IMR-90 (cell line): ENCODE measurements at regions not wholly inside any gene's neighbourhood (a gene's known extent, or its start where the extent isn't known, plus 50 kb on each side); places are given as distances from the start of the nearest gene placed in this dataset.

Experiments used
- ATAC-seq: fragments of 200-7000 bp; cut with Tn5 transposase; 2 replicates; pipeline ENCODE4 v1.9.1; 2020; ENCODE audit warnings: low read depth, mild to moderate bottlenecking, moderate library complexity
- BruUV-seq: library from RNA; stranded (reverse); fragments of 400-500 nt; replicated peaks from 2 replicates; lab custom pipeline; 2021; lab: Mats Ljungman, UMichigan
- CTCF ChIA-PET: fragments of 300-600 bp; formaldehyde crosslinking; extraction: SDS; loops from one replicate; lab custom pipeline; 2021; ENCODE audit warnings: antibody characterized with exemption; lab: Yijun Ruan, JAX
- POLR2A ChIA-PET: fragments of 300-600 bp; sonication (Branson Sonifier 250); formaldehyde crosslinking; loops from one replicate; lab custom pipeline; 2022; ENCODE audit warnings: antibody characterized with exemption; ENCODE audit not compliant: unreplicated experiment; lab: Charles Lee
- DNase-seq: peaks from one replicate; pipeline ENCODE4 v3.0.0; 2013
- H2AFZ ChIP-seq: replicated peaks from 2 replicates; pipeline ENCODE3; 2013; ENCODE audit warnings: low read length, mild to moderate bottlenecking; ENCODE audit not compliant: poor library complexity
- H2AK5ac ChIP-seq: 2 replicates; pipeline ENCODE4 v1.6.1; 2013; ENCODE audit warnings: low read depth, low read length, inconsistent platforms
- H2AK9ac ChIP-seq: replicated peaks from 2 replicates; pipeline ENCODE3; 2013; ENCODE audit warnings: mild to moderate bottlenecking, low read depth, low read length, moderate library complexity; ENCODE audit not compliant: poor library complexity
- H2BK120ac ChIP-seq: 2 replicates; pipeline ENCODE4 v1.6.1; 2013; ENCODE audit warnings: low read depth, low read length, inconsistent platforms
- H2BK15ac ChIP-seq: 3 replicates; pipeline ENCODE4 v1.6.1; 2013; ENCODE audit warnings: low read depth, low read length, inconsistent platforms
- H2BK20ac ChIP-seq: 2 replicates; pipeline ENCODE4 v1.6.1; 2013; ENCODE audit warnings: low read depth, mild to moderate bottlenecking, inconsistent platforms, low read length, moderate library complexity
- H2BK5ac ChIP-seq: 2 replicates; pipeline ENCODE4 v1.6.1; 2013; ENCODE audit warnings: mild to moderate bottlenecking, low read depth, low read length, inconsistent platforms; ENCODE audit not compliant: poor library complexity, severe bottlenecking
- H3K14ac ChIP-seq: replicated peaks from 2 replicates; pipeline ENCODE4 v1.6.1; 2013; ENCODE audit warnings: low read depth, low read length, inconsistent platforms
- H3K18ac ChIP-seq: 2 replicates; pipeline ENCODE4 v1.6.1; 2013; ENCODE audit warnings: low read depth, low read length, control low read depth
- H3K23ac ChIP-seq: 2 replicates; pipeline ENCODE4 v1.6.1; 2013; ENCODE audit warnings: low read depth, low read length, inconsistent platforms
- H3K27ac ChIP-seq: 2 replicates; pipeline ENCODE4 v1.5.1; 2013; ENCODE audit warnings: mild to moderate bottlenecking, control low read depth, low read length; ENCODE audit not compliant: insufficient read depth
- H3K27me3 ChIP-seq: 2 replicates; pipeline ENCODE4 v1.6.1; 2013; ENCODE audit warnings: low read length; ENCODE audit not compliant: control insufficient read depth, insufficient read depth
- H3K36me3 ChIP-seq: 2 replicates; pipeline ENCODE4 v1.6.1; 2013; ENCODE audit warnings: low read length, mixed read lengths; ENCODE audit not compliant: control insufficient read depth, insufficient read depth
- H3K4ac ChIP-seq: 2 replicates; pipeline ENCODE4 v1.6.1; 2013; ENCODE audit warnings: low read depth, low read length, inconsistent platforms
- H3K4me1 ChIP-seq: 2 replicates; pipeline ENCODE4 v1.6.1; 2013; ENCODE audit warnings: low read length, mixed read lengths; ENCODE audit not compliant: control insufficient read depth, insufficient read depth
- H3K4me2 ChIP-seq: 2 replicates; pipeline ENCODE4 v1.6.1; 2013; ENCODE audit warnings: low read depth, mild to moderate bottlenecking, control low read depth, low read length, moderate library complexity
- H3K4me3 ChIP-seq: 2 replicates; pipeline ENCODE4 v1.5.1; 2013; ENCODE audit warnings: low read depth, mild to moderate bottlenecking, control low read depth, low read length, moderate library complexity; ENCODE audit not compliant: insufficient read depth
- H3K56ac ChIP-seq: 2 replicates; pipeline ENCODE4 v1.6.1; 2013; ENCODE audit warnings: low read length, inconsistent platforms; ENCODE audit not compliant: insufficient read depth; ENCODE audit errors: extremely low read depth
- H3K79me1 ChIP-seq, 2 experiments: 2 replicates each; pipeline ENCODE4 v1.6.1; 2013; ENCODE audit warnings: low read length in 2 of 2, inconsistent platforms in 1 of 2, low read depth in 1 of 2
- H3K9ac ChIP-seq: 2 replicates; pipeline ENCODE4 v1.6.1; 2013; ENCODE audit warnings: low read depth, low read length, control low read depth
- H3K9me1 ChIP-seq: 2 replicates; pipeline ENCODE4 v1.6.1; 2013; ENCODE audit warnings: low read length, inconsistent platforms; ENCODE audit not compliant: insufficient read depth
- H3K9me3 ChIP-seq: 2 replicates; pipeline ENCODE4 v1.6.1; 2013; ENCODE audit warnings: low read length; ENCODE audit not compliant: control insufficient read depth, insufficient read depth
- H4K20me1 ChIP-seq: 2 replicates; pipeline ENCODE4 v1.6.1; 2013; ENCODE audit warnings: low read length, inconsistent platforms; ENCODE audit not compliant: insufficient read depth
- H4K5ac ChIP-seq: 2 replicates; pipeline ENCODE4 v1.6.1; 2013; ENCODE audit warnings: mild to moderate bottlenecking, low read depth, low read length, control low read depth
- H4K8ac ChIP-seq, 2 experiments: 2 replicates each; pipeline ENCODE4 v1.6.1; 2013; ENCODE audit warnings: low read depth in 2 of 2, low read length in 2 of 2, control low read depth in 1 of 2, inconsistent platforms in 1 of 2
- H4K91ac ChIP-seq: 2 replicates; pipeline ENCODE4 v1.6.1; 2013; ENCODE audit warnings: low read depth, low read length, inconsistent platforms; ENCODE audit not compliant: insufficient read depth
- BHLHE40 ChIP-seq: fragments of 150-350 bp; IDR thresholded peaks from 2 replicates; pipeline ENCODE4 v1.6.1; 2016; ENCODE audit warnings: mild to moderate bottlenecking, low read depth, low read length
- CEBPB ChIP-seq: IDR thresholded peaks from 2 replicates; pipeline ENCODE4 v1.6.1; 2012; ENCODE audit warnings: low read depth, low read length, improper control_type of control experiment
- CHD1 ChIP-seq: IDR thresholded peaks from 2 replicates; pipeline ENCODE4 v1.6.1; 2012; ENCODE audit warnings: low read depth, low read length, improper control_type of control experiment
- CTCF ChIP-seq: conservative IDR thresholded peaks from 2 replicates; pipeline ENCODE4 v1.5.1; 2012; ENCODE audit warnings: mild to moderate bottlenecking, low read depth, low read length, improper control_type of control experiment
- ELK1 ChIP-seq: fragments of 150-350 bp; IDR thresholded peaks from 2 replicates; pipeline ENCODE4 v1.6.1; 2016; ENCODE audit warnings: low read depth, mild to moderate bottlenecking, low read length, moderate library complexity, borderline replicate concordance
- FOS ChIP-seq: fragments of 150-350 bp; IDR thresholded peaks from 2 replicates; pipeline ENCODE4 v1.6.1; 2016; ENCODE audit warnings: low read depth, low read length
- MAFK ChIP-seq: IDR thresholded peaks from 2 replicates; pipeline ENCODE4 v1.6.1; 2012; ENCODE audit warnings: low read depth, low read length, improper control_type of control experiment
- MAZ ChIP-seq: IDR thresholded peaks from 2 replicates; pipeline ENCODE4 v1.6.1; 2012; ENCODE audit warnings: low read depth, mild to moderate bottlenecking, low read length, improper control_type of control experiment, moderate library complexity, borderline replicate concordance
- MXI1 ChIP-seq: IDR thresholded peaks from 2 replicates; pipeline ENCODE4 v1.6.1; 2012; ENCODE audit warnings: low read depth, mild to moderate bottlenecking, low read length, moderate library complexity, borderline replicate concordance
- NFE2L2 ChIP-seq: fragments of 150-350 bp; IDR thresholded peaks from 2 replicates; pipeline ENCODE4 v1.6.1; 2016; ENCODE audit warnings: low read depth, mild to moderate bottlenecking, low read length
- POLR2A ChIP-seq: IDR thresholded peaks from 2 replicates; pipeline ENCODE4 v1.6.1; 2012; ENCODE audit warnings: mild to moderate bottlenecking, low read depth, low read length
- RAD21 ChIP-seq: IDR thresholded peaks from 2 replicates; pipeline ENCODE4 v1.6.1; 2012; ENCODE audit warnings: low read length, improper control_type of control experiment
- RCOR1 ChIP-seq: IDR thresholded peaks from 2 replicates; pipeline ENCODE4 v1.6.1; 2012; ENCODE audit warnings: mild to moderate bottlenecking, low read length, improper control_type of control experiment; ENCODE audit not compliant: insufficient replicate concordance
- RFX5 ChIP-seq: IDR thresholded peaks from 2 replicates; pipeline ENCODE4 v1.8.0; 2012; ENCODE audit warnings: low read depth, mild to moderate bottlenecking, low read length, moderate library complexity
- SMC3 ChIP-seq: fragments of 150-350 bp; IDR thresholded peaks from 2 replicates; pipeline ENCODE4 v1.6.1; 2016; ENCODE audit warnings: low read depth, mild to moderate bottlenecking, antibody characterized with exemption, low read length, moderate library complexity
- USF2 ChIP-seq: fragments of 150-350 bp; IDR thresholded peaks from 2 replicates; pipeline ENCODE4 v1.6.1; 2017; ENCODE audit warnings: mild to moderate bottlenecking, antibody characterized with exemption, low read length, low read depth
- WGBS, 2 experiments: methylation state at CpG; one replicate each; pipeline versions ENCODE4 v1.1.5 to v1.1.7; 2013; ENCODE audit warnings: missing lambda C conversion rate in 2 of 2; ENCODE audit not compliant: insufficient read length in 1 of 2; ENCODE audit errors: extremely low coverage in 2 of 2; 5-methylcytosine and 5-hydroxymethylcytosine counted together
- dilution Hi-C: fragments of 300-500 bp; cut with HindIII; formaldehyde crosslinking; loops from one replicate; pipeline ENCODE4 v1.14.3; 2018; ENCODE audit warnings: low sequenced_read_pairs; ENCODE audit not compliant: unreplicated experiment
- in situ Hi-C: fragments of 300-500 bp; cut with MboI; formaldehyde crosslinking; loops from 3 replicates; pipeline ENCODE4 v1.14.3; 2019; ENCODE audit warnings: low sequenced_read_pairs, inconsistent platforms, mixed read lengths
- intact Hi-C: fragments of 100-400 bp; cut with micrococcal nuclease; formaldehyde crosslinking; loops from 2 replicates; pipeline ENCODE4 v1.10.0; 2022

- peaks cover 5% of the 10 kb centered on the region; the same call in 1 of the 2 replicates for H3K9me1 ChIP-seq
- WGBS, 2 experiments = no CpG with 5 or more reads among the region's 3 CpGs
- H3K9me3 ChIP-seq = no peaks in the 10 kb centered on the region
- no peaks in the 10 kb centered on the region for H3K79me1 ChIP-seq
- TF ChIP-seq MAZ (no peak), NFE2L2 (no peak), RFX5 (no peak), FOS (no peak), RCOR1 (no peak), MXI1 (no peak), USF2 (no peak), MAFK (no peak), RAD21 (no peak), BHLHE40 (no peak), POLR2A (no peak), CHD1 (no peak), SMC3 (no peak), CTCF (no peak), CEBPB (no peak), ELK1 (no peak)
- no peak overlapping the region for H2AFZ ChIP-seq
- ChIA-PET POLR2A (no interaction called here), CTCF (no interaction called here)
- H3K14ac ChIP-seq = no peak overlapping the region
- no TSS peak for BruUV-seq
- dilution Hi-C loops (no loop called here), intact Hi-C loops (no loop called here), in situ Hi-C loops (no loop called here)
- H3K4me3 ChIP-seq = no peak overlapping the region
- no peak overlapping the region for H2AK5ac ChIP-seq
- no peaks in the 10 kb centered on the region for H4K20me1 ChIP-seq
- no peak overlapping the region for H3K27ac ChIP-seq
- H3K4me2 ChIP-seq = no peak overlapping the region
- H3K27me3 ChIP-seq = no peaks in the 10 kb centered on the region
- ATAC-seq (no peak), DNase-seq (no peak)
- no peak overlapping the region for H2BK15ac ChIP-seq
- H4K91ac ChIP-seq = no peak overlapping the region
- no peak overlapping the region for H3K9ac ChIP-seq
- no peak overlapping the region for H2BK20ac ChIP-seq
- no peak overlapping the region for H3K4ac ChIP-seq
- H3K23ac ChIP-seq = no peak overlapping the region
- H3K56ac ChIP-seq = no peak overlapping the region
- H3K18ac ChIP-seq = no peak overlapping the region
- no peaks in the 10 kb centered on the region for H3K36me3 ChIP-seq
- no peak overlapping the region for H4K5ac ChIP-seq
- no peak overlapping the region for H2AK9ac ChIP-seq
- peaks cover 2% of the 10 kb centered on the region for H3K4me1 ChIP-seq
- no peak overlapping the region for H4K8ac ChIP-seq
- no peak overlapping the region for H2BK120ac ChIP-seq
- H2BK5ac ChIP-seq = no peak overlapping the region
These were observed 149.2 kb upstream of the DAP start for GRCh38 chr5:10910261-10910660.
